ENCODE measurements at regions not wholly inside any gene's neighbourhood (a gene's known extent, or its start where the extent isn't known, plus 50 kb on each side); places are given as distances from the start of the nearest gene placed in this dataset.

GRCh38 chr10:24777196-24777595 lies 53.5 kb upstream of the ARHGAP21 start:
- Histone ChIP-seq H3K27ac (ENCODE audit: extremely low read length, insufficient read depth, low read length) (no peak overlapping the region), H3K27me3 (ENCODE audit: control insufficient read depth in 1 of 2, insufficient read depth in 2 of 2, low read length in 2 of 2) (no peaks in the 10 kb centered on the region), H2AFZ (ENCODE audit: low read length) (no peak overlapping the region), H3K4me3 (replicated peaks in 1 of 3; ENCODE audit: insufficient read depth in 1 of 3, low read depth in 2 of 3, low read length in 3 of 3) (no peak overlapping the region), H3K4me2 (ENCODE audit: low read depth, low read length) (no peak overlapping the region), H3K9me3 (ENCODE audit: low read length) (no peaks in the 10 kb centered on the region), H3K9ac (ENCODE audit: insufficient read depth, low read depth, low read length) (no peak overlapping the region), H3K79me2 (ENCODE audit: insufficient read depth, low read length) (no peaks in the 10 kb centered on the region), H3K4me1 (ENCODE audit: insufficient read depth, low read length) (no peaks in the 10 kb centered on the region), H3K36me3 (replicated peaks in 1 of 2; ENCODE audit: control insufficient read depth in 1 of 2, insufficient read depth in 2 of 2, low read length in 2 of 2) (no peaks in the 10 kb centered on the region), H4K20me1 (ENCODE audit: insufficient read depth, low read length) (no peaks in the 10 kb centered on the region)
- no peak for DNase-seq (ENCODE audit: low spot score)
- no peak for FAIRE-seq
- intact Hi-C loops (cut with micrococcal nuclease; ENCODE audit: unreplicated experiment): no loop called here
- ATAC-seq: no peak
- TF ChIP-seq GTF3A (CRISPR knock-in tag; conservative IDR thresholded peaks at IDR 0.05) (no peak), ZNF678 (CRISPR knock-in tag; IDR thresholded peaks at IDR 0.05) (no peak), SNAI1 (CRISPR knock-in tag; IDR thresholded peaks at IDR 0.05; ENCODE audit: borderline replicate concordance) (no peak), PRDM4 (CRISPR knock-in tag; IDR thresholded peaks at IDR 0.05; ENCODE audit: borderline replicate concordance) (no peak), MEIS2 (CRISPR knock-in tag; IDR thresholded peaks at IDR 0.05) (no peak), ZNF615 (CRISPR knock-in tag; IDR thresholded peaks at IDR 0.05; ENCODE audit: borderline replicate concordance) (no peak), ZNF160 (CRISPR knock-in tag; IDR thresholded peaks at IDR 0.05) (no peak), KLF12 (CRISPR knock-in tag; IDR thresholded peaks at IDR 0.05; ENCODE audit: borderline replicate concordance) (no peak), SMAD3 (CRISPR knock-in tag; IDR thresholded peaks at IDR 0.05) (no peak), ZSCAN12 (CRISPR knock-in tag; IDR thresholded peaks at IDR 0.05) (no peak), GMEB1 (CRISPR knock-in tag; IDR thresholded peaks at IDR 0.05; ENCODE audit: borderline replicate concordance) (no peak), SETDB1 (CRISPR knock-in tag; IDR thresholded peaks at IDR 0.05; ENCODE audit: borderline replicate concordance) (no peak)
- TF ChIP-seq, protein P1, sequence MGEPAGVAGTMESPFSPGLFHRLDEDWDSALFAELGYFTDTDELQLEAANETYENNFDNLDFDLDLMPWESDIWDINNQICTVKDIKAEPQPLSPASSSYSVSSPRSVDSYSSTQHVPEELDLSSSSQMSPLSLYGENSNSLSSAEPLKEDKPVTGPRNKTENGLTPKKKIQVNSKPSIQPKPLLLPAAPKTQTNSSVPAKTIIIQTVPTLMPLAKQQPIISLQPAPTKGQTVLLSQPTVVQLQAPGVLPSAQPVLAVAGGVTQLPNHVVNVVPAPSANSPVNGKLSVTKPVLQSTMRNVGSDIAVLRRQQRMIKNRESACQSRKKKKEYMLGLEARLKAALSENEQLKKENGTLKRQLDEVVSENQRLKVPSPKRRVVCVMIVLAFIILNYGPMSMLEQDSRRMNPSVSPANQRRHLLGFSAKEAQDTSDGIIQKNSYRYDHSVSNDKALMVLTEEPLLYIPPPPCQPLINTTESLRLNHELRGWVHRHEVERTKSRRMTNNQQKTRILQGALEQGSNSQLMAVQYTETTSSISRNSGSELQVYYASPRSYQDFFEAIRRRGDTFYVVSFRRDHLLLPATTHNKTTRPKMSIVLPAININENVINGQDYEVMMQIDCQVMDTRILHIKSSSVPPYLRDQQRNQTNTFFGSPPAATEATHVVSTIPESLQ (CRISPR knock-in tag; conservative IDR thresholded peaks at IDR 0.05): no peak
- in situ Hi-C loops (cut with HindIII; ENCODE audit: extremely low pct_ligation_motif_present, low pct_unique_long_range_greater_than_20kb): no loop called here
- WGBS (ENCODE audit: low lambda C conversion rate): 62% methylated on average over 3 of the region's 3 CpGs
- BruUV-seq (replicated peaks): no TSS peak
- POLR2A ChIA-PET: no interaction called here
- CTCF ChIA-PET (ENCODE audit: low intra/inter-chr PET ratio, low total read pairs): no interaction called here
